ENCODE measurements at regions not wholly inside any gene's neighbourhood (a gene's known extent, or its start where the extent isn't known, plus 50 kb on each side); places are given as distances from the start of the nearest gene placed in this dataset.

DNA sequence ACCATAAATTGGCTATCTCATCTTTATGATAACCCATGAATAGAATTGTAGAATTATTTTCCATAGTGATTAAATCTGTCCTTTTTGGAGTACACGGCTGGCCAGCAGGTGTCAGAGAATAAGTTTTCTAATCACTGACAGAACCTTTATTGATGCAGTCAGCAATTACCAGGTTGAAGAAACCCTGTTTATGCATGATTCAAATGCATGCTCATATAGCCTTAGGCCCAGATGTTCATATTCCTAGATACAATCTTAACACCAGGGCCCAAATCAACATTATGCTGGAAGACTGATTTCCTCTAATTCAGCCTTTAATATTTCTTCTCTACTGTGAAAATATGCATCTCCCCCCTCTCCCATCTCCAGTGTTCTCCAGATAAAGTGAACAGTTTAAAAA, 243.5 kb upstream of the DCBLD2 start:
- ChIA-PET POLR2A (no interaction called here), CTCF (no interaction called here)
- Mint-ChIP-seq H3K4me3 (ENCODE audit: unreplicated experiment) (no peak overlapping the region), H3K36me3 (ENCODE audit: insufficient read depth, unreplicated experiment) (no peaks in the 10 kb centered on the region), H3K9me3 (ENCODE audit: unreplicated experiment) (no peaks in the 10 kb centered on the region), H3K4me1 (ENCODE audit: low read depth, unreplicated experiment) (no peaks in the 10 kb centered on the region), H3K27me3 (ENCODE audit: insufficient read depth, unreplicated experiment) (peaks cover 2% of the 10 kb centered on the region), H3K27ac (ENCODE audit: unreplicated experiment) (no peak overlapping the region)
- Histone ChIP-seq H3K9me3 (no peaks in the 10 kb centered on the region), H3K36me3 (ENCODE audit: control insufficient read depth, insufficient read depth, low read length) (no peaks in the 10 kb centered on the region), H3K4me3 (ENCODE audit: low read depth, low read length) (no peak overlapping the region), H3K4me1 (no peaks in the 10 kb centered on the region), H3K27me3 (replicated peaks; ENCODE audit: control insufficient read depth, insufficient read depth, low read length) (no peaks in the 10 kb centered on the region)
- no TSS peak for BruUV-seq (replicated peaks)
- TF ChIP-seq, protein P1, sequence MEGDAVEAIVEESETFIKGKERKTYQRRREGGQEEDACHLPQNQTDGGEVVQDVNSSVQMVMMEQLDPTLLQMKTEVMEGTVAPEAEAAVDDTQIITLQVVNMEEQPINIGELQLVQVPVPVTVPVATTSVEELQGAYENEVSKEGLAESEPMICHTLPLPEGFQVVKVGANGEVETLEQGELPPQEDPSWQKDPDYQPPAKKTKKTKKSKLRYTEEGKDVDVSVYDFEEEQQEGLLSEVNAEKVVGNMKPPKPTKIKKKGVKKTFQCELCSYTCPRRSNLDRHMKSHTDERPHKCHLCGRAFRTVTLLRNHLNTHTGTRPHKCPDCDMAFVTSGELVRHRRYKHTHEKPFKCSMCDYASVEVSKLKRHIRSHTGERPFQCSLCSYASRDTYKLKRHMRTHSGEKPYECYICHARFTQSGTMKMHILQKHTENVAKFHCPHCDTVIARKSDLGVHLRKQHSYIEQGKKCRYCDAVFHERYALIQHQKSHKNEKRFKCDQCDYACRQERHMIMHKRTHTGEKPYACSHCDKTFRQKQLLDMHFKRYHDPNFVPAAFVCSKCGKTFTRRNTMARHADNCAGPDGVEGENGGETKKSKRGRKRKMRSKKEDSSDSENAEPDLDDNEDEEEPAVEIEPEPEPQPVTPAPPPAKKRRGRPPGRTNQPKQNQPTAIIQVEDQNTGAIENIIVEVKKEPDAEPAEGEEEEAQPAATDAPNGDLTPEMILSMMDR (IDR thresholded peaks at IDR 0.05; ENCODE audit: insufficient read depth in 1 of 2, low read depth in 1 of 2, low read length in 1 of 2, severe bottlenecking in 1 of 2, unreplicated experiment in 1 of 2): no peak
- intact Hi-C loops (cut with micrococcal nuclease; ENCODE audit: unreplicated experiment): no loop called here
- DNase-seq: no peak

DNA sequence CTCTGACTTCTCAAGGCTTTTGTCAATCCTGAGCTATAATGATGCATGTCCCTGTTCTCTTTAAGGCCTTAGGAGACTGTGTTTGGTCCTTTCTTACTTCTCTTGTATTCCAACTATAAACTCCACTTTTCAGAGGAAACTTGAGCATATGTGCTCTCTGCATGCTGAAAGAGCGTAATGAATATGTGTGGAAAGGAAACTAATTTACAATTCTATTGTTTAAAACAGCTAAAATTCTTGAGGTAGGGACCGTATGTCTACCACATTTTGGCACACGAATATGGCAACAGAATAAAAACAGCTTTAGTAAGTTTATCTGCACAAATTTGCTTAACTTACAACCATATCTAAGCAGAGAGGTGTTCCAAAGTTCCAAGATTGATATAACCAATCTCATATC, 242.0 kb upstream of the DCBLD2 start:
- POLR2A ChIA-PET: no interaction called here
- peaks cover 2% of the 10 kb centered on the region for H3K27me3 Mint-ChIP-seq (ENCODE audit: insufficient read depth, unreplicated experiment)
- CTCF ChIA-PET: no interaction called here
- no peaks in the 10 kb centered on the region for H3K4me1 Mint-ChIP-seq (ENCODE audit: low read depth, unreplicated experiment)
- Histone ChIP-seq H3K36me3 (ENCODE audit: control insufficient read depth, insufficient read depth, low read length) (no peaks in the 10 kb centered on the region), H3K27me3 (replicated peaks; ENCODE audit: control insufficient read depth, insufficient read depth, low read length) (no peaks in the 10 kb centered on the region), H3K4me3 (ENCODE audit: low read depth, low read length) (no peak overlapping the region), H3K9me3 (no peaks in the 10 kb centered on the region), H3K4me1 (no peaks in the 10 kb centered on the region)
- no peak overlapping the region for H3K4me3 Mint-ChIP-seq (ENCODE audit: unreplicated experiment)
- BruUV-seq (replicated peaks): no TSS peak
- H3K36me3 Mint-ChIP-seq (ENCODE audit: insufficient read depth, unreplicated experiment): no peaks in the 10 kb centered on the region
- TF ChIP-seq, protein P1 (IDR thresholded peaks at IDR 0.05; ENCODE audit: insufficient read depth in 1 of 2, low read depth in 1 of 2, low read length in 1 of 2, severe bottlenecking in 1 of 2, unreplicated experiment in 1 of 2): no peak
- H3K9me3 Mint-ChIP-seq (ENCODE audit: unreplicated experiment): no peaks in the 10 kb centered on the region
- no peak for DNase-seq
- H3K27ac Mint-ChIP-seq (ENCODE audit: unreplicated experiment): no peak overlapping the region
- intact Hi-C loops (cut with micrococcal nuclease; ENCODE audit: unreplicated experiment): no loop called here

DNA sequence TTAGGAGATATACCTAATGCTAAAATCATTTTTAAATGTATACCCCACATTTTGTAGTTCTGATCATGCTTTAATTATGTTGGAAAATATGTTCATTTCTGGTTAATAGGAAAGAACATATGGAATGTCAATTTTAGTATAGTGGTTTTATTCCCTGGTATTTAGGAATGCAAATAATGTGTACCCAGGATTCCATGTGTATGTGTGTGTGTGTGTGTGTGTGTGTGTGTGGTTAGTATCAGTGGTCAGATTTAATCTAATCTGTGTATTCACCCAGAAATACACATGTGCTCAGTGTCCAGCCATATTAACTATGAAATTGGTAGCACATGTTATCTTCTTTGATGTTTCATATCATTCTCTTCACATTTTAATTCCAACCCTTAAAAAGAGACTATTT, 233.5 kb upstream of the DCBLD2 start:
- intact Hi-C loops (cut with micrococcal nuclease; ENCODE audit: unreplicated experiment): no loop called here
- Histone ChIP-seq H3K4me1 (no peaks in the 10 kb centered on the region), H3K27me3 (replicated peaks; ENCODE audit: control insufficient read depth, insufficient read depth, low read length) (no peaks in the 10 kb centered on the region), H3K9me3 (no peaks in the 10 kb centered on the region), H3K4me3 (ENCODE audit: low read depth, low read length) (no peak overlapping the region), H3K36me3 (ENCODE audit: control insufficient read depth, insufficient read depth, low read length) (no peaks in the 10 kb centered on the region)
- no peaks in the 10 kb centered on the region for H3K4me1 Mint-ChIP-seq (ENCODE audit: low read depth, unreplicated experiment)
- H3K9me3 Mint-ChIP-seq (ENCODE audit: unreplicated experiment): no peaks in the 10 kb centered on the region
- BruUV-seq (replicated peaks): no TSS peak
- no peaks in the 10 kb centered on the region for H3K36me3 Mint-ChIP-seq (ENCODE audit: insufficient read depth, unreplicated experiment)
- ChIA-PET POLR2A (no interaction called here), CTCF (no interaction called here)
- H3K27ac Mint-ChIP-seq (ENCODE audit: unreplicated experiment): no peak overlapping the region
- no peaks in the 10 kb centered on the region for H3K27me3 Mint-ChIP-seq (ENCODE audit: insufficient read depth, unreplicated experiment)
- TF ChIP-seq, protein P1 (IDR thresholded peaks at IDR 0.05; ENCODE audit: insufficient read depth in 1 of 2, low read depth in 1 of 2, low read length in 1 of 2, severe bottlenecking in 1 of 2, unreplicated experiment in 1 of 2): no peak
- no peak overlapping the region for H3K4me3 Mint-ChIP-seq (ENCODE audit: unreplicated experiment)
- no peak for DNase-seq

Measured in Caco-2 (cell line).